Stomach smooth muscle (tissue), 2 donors: ENCODE measurements at regions not wholly inside any gene's neighbourhood (a gene's known extent, or its start where the extent isn't known, plus 50 kb on each side); places are given as distances from the start of the nearest gene placed in this dataset.
"Not testable (repeated sequence)": the region's sequence is repeated elsewhere in the genome, so short reads cannot be mapped to it uniquely, and the experiment has no call there.

Experiments
- H3K27ac ChIP-seq: one replicate; pipeline ENCODE4 v1.7.0; 2013; ENCODE audit warnings: mild to moderate bottlenecking, low read length, inconsistent platforms
- H3K27me3 ChIP-seq, 2 donors: one replicate each; pipeline ENCODE4 v1.7.0; 2013; ENCODE audit warnings: low read length in 2 of 2; ENCODE audit not compliant: insufficient read depth in 2 of 2, control insufficient read depth in 1 of 2
- H3K36me3 ChIP-seq, 2 donors: one replicate each; pipeline ENCODE4 v1.7.0; 2013; ENCODE audit warnings: low read length in 2 of 2; ENCODE audit not compliant: control insufficient read depth in 2 of 2, insufficient read depth in 2 of 2
- H3K4me1 ChIP-seq: one replicate; pipeline ENCODE4 v1.7.0; 2013; ENCODE audit warnings: low read length; ENCODE audit not compliant: control insufficient read depth, insufficient read depth
- H3K4me3 ChIP-seq, 2 donors: one replicate each; pipeline ENCODE4 v1.7.0; 2013; ENCODE audit warnings: low read length in 2 of 2
- H3K9ac ChIP-seq, 2 donors: one replicate each; pipeline ENCODE4 v1.7.0; 2013; ENCODE audit warnings: low read length in 2 of 2, mild to moderate bottlenecking in 1 of 2
- H3K9me3 ChIP-seq, 2 donors: one replicate each; pipeline ENCODE4 v1.7.0; 2013; ENCODE audit warnings: low read length in 2 of 2; ENCODE audit not compliant: control insufficient read depth in 2 of 2
- donor health status: healthy.
- donor health status: Pancreatic carcinoma.

GRCh38 chr1:101370488-101370887 lies 133.7 kb downstream of the S1PR1 start:
- Histone ChIP-seq H3K36me3 (no peaks in the 10 kb centered on the region), H3K4me1 (no peaks in the 10 kb centered on the region), H3K9me3 (no peaks in the 10 kb centered on the region), H3K9ac (no peak overlapping the region), H3K27me3 (no peaks in the 10 kb centered on the region), H3K27ac (no peak overlapping the region), H3K4me3 (no peak overlapping the region)

- no peaks in the 10 kb centered on the region for H3K36me3 ChIP-seq
- no peaks in the 10 kb centered on the region for H3K9me3 ChIP-seq
- no peak overlapping the region for H3K9ac ChIP-seq
- H3K27me3 ChIP-seq, result no peaks in the 10 kb centered on the region
- no peak overlapping the region for H3K4me3 ChIP-seq
- no peak overlapping the region for H3K27ac ChIP-seq
- no peaks in the 10 kb centered on the region for H3K4me1 ChIP-seq
Measured at GRCh38 chr1:101371259-101371658, 134.4 kb downstream of the S1PR1 start.

DNA sequence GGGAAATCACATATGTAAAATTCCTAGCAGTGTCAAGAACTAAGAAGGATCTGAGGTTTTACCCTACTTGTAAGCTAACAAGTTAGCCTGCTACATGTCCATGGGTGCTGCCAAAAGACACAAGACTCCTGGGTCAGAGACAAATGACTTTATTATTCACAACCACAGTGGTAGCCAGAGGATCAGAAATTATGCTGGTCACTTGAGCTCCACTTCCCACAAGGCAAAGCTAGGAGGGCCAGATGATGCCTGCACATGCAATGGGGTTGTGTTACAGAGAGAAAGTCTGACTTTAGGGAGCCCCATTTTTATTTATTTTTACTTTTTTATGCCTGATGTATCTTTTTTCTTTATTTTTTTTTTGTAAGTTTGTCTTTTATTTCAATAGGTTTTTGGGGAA lies 136.8 kb downstream of the S1PR1 start:
- Histone ChIP-seq H3K27me3 (no peaks in the 10 kb centered on the region), H3K4me3 (no peak overlapping the region), H3K9me3 (no peaks in the 10 kb centered on the region), H3K4me1 (no peaks in the 10 kb centered on the region), H3K36me3 (no peaks in the 10 kb centered on the region), H3K27ac (no peak overlapping the region), H3K9ac (no peak overlapping the region)

GRCh38 chr1:101375448-101375847 lies 138.6 kb downstream of the S1PR1 start:
- not testable (repeated sequence) for H3K27me3 ChIP-seq, H3K9ac ChIP-seq, H3K4me1 ChIP-seq, H3K27ac ChIP-seq, H3K4me3 ChIP-seq, H3K9me3 ChIP-seq, H3K36me3 ChIP-seq

DNA sequence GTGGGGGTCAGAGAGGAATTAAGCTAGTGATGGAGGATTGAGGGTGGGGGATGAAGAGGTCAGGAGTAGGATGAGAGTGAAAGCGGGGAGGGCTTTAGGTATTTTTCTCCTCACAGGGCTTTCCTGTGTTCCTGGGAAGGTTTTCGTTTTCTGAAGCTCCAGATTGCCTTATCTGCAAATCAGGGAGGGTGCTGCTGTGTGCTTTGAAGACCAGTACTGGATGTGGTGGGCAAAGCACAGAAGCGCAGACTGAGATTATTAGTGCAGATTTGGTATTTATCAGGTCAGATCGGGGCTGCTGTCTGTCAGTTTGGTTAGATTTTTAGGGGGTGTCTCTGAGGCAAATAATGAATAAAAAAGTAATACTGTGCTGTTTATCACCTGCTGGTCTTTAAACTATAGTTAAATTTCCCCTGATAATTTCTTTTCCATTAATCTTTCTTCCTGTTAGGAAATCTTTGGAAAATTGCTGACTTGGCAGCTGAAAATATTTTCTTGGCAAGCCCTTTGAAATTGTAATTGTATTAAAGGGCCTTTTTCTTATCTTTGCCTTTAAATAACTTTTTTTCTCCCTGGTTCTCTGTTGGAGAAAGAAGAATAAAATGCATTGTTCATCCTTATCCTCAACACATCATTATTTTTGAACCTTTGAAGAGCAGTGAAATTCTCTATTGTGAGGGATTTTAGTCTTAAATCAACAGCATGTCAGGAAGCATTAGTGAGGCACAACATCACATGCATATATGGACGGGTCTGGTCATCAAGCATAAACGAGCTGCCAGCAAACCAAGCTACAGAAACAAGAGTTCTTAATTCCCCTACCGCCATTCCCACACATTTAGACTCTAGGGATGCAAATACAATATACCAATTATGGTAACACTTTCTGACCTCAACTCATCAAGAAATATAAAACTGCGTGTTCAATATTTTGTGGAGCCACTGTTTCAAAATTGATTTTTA lies 139.6 kb downstream of the S1PR1 start:
- H3K4me3 ChIP-seq, result no peak overlapping the region
- no peak overlapping the region for H3K27ac ChIP-seq
- H3K36me3 ChIP-seq, result no peaks in the 10 kb centered on the region

DNA sequence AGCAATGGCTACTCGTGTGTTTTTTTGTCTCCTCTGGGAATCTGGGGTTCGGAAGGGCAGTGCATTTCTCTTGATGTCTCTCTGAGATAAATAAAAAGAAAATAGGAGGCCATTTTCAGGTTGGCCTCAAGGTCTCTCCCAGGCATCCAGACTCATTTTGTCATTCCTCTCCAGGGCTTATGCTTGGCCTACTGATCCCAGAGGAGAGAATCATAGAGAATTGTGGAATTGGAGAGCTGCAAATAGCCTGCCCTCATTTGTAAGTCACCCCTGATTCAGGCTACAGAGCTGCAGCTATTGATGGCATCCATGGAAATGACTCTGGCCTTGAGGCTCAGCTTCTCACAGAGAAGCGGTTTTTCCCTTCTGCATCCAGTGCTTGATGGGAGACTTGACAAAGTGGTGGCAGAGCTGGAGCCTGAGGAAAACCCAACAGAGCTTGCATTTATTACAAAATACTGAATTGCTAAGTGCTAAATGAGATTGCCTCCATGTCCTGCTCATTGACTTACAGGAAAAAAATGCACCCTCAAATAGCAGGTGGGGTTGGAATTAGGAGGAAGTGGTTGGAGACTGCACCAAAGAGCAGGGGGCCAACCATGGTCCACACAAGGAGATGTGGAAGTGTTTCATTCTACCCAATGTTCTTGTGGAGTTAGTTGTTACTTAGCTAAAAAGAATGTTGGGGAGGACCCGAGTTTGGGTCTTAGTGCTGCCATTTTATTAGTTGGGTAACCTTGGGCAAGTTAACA lies 140.4 kb downstream of the S1PR1 start:
- Histone ChIP-seq H3K4me1 (no peaks in the 10 kb centered on the region), H3K9ac (no peak overlapping the region), H3K9me3 (no peaks in the 10 kb centered on the region), H3K27ac (no peak overlapping the region), H3K27me3 (no peaks in the 10 kb centered on the region), H3K4me3 (no peak overlapping the region), H3K36me3 (no peaks in the 10 kb centered on the region)

More for the DNA sequence above, 139.6 kb downstream of the S1PR1 start:
- no peak overlapping the region for H3K9ac ChIP-seq
- no peaks in the 10 kb centered on the region for H3K27me3 ChIP-seq
- no peaks in the 10 kb centered on the region for H3K9me3 ChIP-seq
- H3K4me1 ChIP-seq, result no peaks in the 10 kb centered on the region

GRCh38 chr1:101379037-101379436 lies 142.2 kb downstream of the S1PR1 start:
- no peaks in the 10 kb centered on the region for H3K9me3 ChIP-seq
- no peaks in the 10 kb centered on the region for H3K4me1 ChIP-seq
- no peaks in the 10 kb centered on the region for H3K27me3 ChIP-seq
- H3K36me3 ChIP-seq, result no peaks in the 10 kb centered on the region
- H3K9ac ChIP-seq, result no peak overlapping the region
- no peak overlapping the region for H3K4me3 ChIP-seq
- no peak overlapping the region for H3K27ac ChIP-seq

DNA sequence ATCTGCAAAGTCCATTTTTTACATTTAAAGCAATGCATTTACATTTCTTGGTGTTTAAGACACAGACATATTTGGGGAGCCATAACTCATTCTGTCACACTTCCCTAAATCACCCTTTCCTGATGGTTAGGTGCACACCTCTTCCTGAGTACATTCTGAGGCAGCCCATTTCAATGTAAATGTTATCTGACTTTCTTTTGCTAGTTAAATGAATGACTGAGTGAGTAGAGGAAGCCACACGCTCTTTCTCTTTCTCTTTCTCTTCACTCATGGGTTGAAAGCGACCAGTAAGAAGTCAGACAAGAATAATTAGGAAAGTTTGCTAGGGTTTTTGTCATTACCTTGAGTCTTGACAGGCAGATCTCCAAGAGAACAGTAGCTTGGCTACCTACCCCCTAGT lies 143.1 kb downstream of the S1PR1 start:
- H3K27ac ChIP-seq, result no peak overlapping the region

DNA sequence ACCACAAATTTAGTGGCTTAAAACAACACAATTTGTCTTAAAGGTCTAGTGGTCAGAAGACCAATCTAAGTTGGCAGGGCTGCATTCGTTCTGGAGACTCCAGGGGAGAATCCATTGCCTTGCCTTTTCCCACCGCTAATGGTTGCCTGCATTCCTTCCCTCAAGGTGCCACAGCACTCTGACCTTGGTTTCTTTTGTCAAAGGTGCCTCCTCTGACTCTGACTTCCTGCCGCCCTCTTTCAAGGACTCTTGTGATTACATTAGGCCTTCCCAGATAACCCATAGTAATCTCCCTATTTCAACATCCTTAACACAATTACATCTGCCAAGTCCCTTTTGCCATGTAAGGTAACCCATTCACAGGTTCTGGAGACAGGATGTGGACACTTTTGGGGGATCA lies 145.3 kb downstream of the S1PR1 start:
- no peaks in the 10 kb centered on the region for H3K27me3 ChIP-seq
- H3K9ac ChIP-seq, result no peak overlapping the region
- no peaks in the 10 kb centered on the region for H3K4me1 ChIP-seq
- no peak overlapping the region for H3K4me3 ChIP-seq
- no peak overlapping the region for H3K27ac ChIP-seq
- no peaks in the 10 kb centered on the region for H3K36me3 ChIP-seq
- H3K9me3 ChIP-seq, result no peaks in the 10 kb centered on the region

More for the DNA sequence above, 143.1 kb downstream of the S1PR1 start:
- Histone ChIP-seq H3K4me1 (no peaks in the 10 kb centered on the region), H3K27me3 (no peaks in the 10 kb centered on the region), H3K36me3 (no peaks in the 10 kb centered on the region), H3K9ac (no peak overlapping the region), H3K9me3 (no peaks in the 10 kb centered on the region), H3K4me3 (no peak overlapping the region)

GRCh38 chr1:101388904-101389546 lies 152.2 kb downstream of the S1PR1 start:
- Histone ChIP-seq H3K4me3 (no peak overlapping the region), H3K36me3 (no peaks in the 10 kb centered on the region), H3K9ac (no peak overlapping the region), H3K27ac (no peak overlapping the region), H3K27me3 (no peaks in the 10 kb centered on the region), H3K4me1 (no peaks in the 10 kb centered on the region), H3K9me3 (no peaks in the 10 kb centered on the region)
